ENCODE measurements at regions not wholly inside any gene's neighbourhood (a gene's known extent, or its start where the extent isn't known, plus 50 kb on each side); places are given as distances from the start of the nearest gene placed in this dataset.

DNA sequence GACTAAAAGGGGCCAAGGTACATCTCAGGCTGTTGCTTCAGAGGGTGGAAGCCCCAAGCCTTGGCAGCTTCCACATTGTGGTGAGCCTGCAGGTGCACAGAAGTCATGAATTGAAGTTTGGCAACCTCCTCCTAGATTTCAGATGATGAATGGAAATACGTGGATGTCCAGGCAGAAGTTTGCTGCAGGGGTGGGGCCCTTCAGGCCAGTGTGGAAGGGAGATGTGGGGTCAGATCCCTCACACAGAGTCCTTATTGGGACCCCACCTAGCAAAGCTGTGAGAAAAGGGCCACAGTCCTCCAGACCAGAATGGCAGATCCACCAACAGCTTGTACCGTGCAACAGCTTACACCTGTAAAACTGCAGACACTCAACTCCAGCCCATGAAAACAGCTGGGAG lies 67.4 kb upstream of the PTGS2 start:
- POLR2A ChIA-PET: no interaction called here
- Mint-ChIP-seq H3K4me1 (no peaks in the 10 kb centered on the region), H3K9me3 (peaks cover 10% of the 10 kb centered on the region), H3K27ac (no peak overlapping the region), H3K36me3 (ENCODE audit: low read depth) (no peaks in the 10 kb centered on the region), H3K4me3 (no peak overlapping the region), H3K27me3 (no peaks in the 10 kb centered on the region)
- CTCF ChIA-PET: no interaction called here
- TF ChIP-seq, protein P1, sequence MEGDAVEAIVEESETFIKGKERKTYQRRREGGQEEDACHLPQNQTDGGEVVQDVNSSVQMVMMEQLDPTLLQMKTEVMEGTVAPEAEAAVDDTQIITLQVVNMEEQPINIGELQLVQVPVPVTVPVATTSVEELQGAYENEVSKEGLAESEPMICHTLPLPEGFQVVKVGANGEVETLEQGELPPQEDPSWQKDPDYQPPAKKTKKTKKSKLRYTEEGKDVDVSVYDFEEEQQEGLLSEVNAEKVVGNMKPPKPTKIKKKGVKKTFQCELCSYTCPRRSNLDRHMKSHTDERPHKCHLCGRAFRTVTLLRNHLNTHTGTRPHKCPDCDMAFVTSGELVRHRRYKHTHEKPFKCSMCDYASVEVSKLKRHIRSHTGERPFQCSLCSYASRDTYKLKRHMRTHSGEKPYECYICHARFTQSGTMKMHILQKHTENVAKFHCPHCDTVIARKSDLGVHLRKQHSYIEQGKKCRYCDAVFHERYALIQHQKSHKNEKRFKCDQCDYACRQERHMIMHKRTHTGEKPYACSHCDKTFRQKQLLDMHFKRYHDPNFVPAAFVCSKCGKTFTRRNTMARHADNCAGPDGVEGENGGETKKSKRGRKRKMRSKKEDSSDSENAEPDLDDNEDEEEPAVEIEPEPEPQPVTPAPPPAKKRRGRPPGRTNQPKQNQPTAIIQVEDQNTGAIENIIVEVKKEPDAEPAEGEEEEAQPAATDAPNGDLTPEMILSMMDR (IDR thresholded peaks at IDR 0.05): no peak
- intact Hi-C loops (cut with micrococcal nuclease): no loop called here
- ATAC-seq (ENCODE audit: low read depth): no peak
- DNase-seq: no peak

DNA sequence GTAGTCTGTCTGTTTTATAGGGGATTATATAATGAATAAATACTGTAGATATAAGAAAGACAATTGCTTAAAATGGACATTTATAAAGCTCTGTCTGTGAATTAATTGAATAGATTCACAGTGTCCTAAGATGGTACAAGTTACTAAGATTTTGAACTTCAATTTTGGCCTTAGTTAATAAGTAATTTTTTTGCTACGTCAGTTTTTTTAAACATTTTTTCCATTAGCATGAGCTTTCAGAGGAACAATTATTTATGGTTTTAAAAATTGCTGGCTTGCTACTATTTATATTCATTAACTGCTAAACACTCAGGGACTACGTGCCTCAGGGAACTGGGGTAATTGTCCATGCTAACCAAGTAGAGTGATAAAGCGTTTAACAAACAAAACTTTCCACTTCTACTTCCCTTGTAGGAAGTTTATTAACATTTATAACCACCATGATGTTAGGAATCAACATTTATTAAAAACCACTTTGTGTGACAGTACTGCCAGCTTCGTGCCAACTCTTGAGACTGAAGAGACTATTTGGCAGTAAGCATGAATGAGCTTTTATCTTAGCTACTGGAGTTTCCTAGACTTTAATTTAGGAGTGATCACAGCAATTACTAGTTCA lies 65.4 kb upstream of the PTGS2 start:
- Mint-ChIP-seq H3K27me3 (no peaks in the 10 kb centered on the region), H3K4me3 (no peak overlapping the region), H3K4me1 (no peaks in the 10 kb centered on the region), H3K36me3 (ENCODE audit: low read depth) (no peaks in the 10 kb centered on the region), H3K27ac (no peak overlapping the region), H3K9me3 (peaks cover 10% of the 10 kb centered on the region)
- intact Hi-C loops (cut with micrococcal nuclease): no loop called here
- TF ChIP-seq, protein P1 (IDR thresholded peaks at IDR 0.05): no peak
- CTCF ChIA-PET: no interaction called here
- no peak for DNase-seq
- POLR2A ChIA-PET: no interaction called here
- ATAC-seq (ENCODE audit: low read depth): no peak

DNA sequence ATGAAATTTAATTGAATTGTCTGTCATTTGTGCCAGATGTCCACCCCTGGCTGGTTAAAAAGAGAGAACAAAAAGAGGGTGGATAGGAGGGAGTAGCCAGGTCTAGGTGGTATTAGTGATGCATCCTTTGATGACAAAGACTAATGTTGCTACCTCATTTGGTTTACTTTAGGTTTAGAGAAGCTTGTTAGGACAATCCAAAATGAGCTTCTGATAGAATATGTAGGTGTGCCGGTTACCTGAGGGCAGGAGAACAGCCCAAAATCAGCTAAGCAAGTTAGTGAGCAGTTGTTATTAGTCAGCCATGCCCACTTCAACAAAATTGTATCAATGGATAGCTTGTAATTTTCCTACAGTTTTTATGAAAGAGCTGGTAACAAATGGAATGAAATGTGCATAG lies 61.4 kb upstream of the PTGS2 start:
- TF ChIP-seq, protein P1 (IDR thresholded peaks at IDR 0.05): no peak
- no peak overlapping the region for H3K4me3 Mint-ChIP-seq
- no peak for ATAC-seq (ENCODE audit: low read depth)
- H3K27me3 Mint-ChIP-seq: no peaks in the 10 kb centered on the region
- no peaks in the 10 kb centered on the region for H3K9me3 Mint-ChIP-seq
- POLR2A ChIA-PET: no interaction called here
- no peaks in the 10 kb centered on the region for H3K4me1 Mint-ChIP-seq
- CTCF ChIA-PET: no interaction called here
- no peaks in the 10 kb centered on the region for H3K36me3 Mint-ChIP-seq (ENCODE audit: low read depth)
- intact Hi-C loops (cut with micrococcal nuclease): no loop called here
- no peak for DNase-seq
- no peak overlapping the region for H3K27ac Mint-ChIP-seq

DNA sequence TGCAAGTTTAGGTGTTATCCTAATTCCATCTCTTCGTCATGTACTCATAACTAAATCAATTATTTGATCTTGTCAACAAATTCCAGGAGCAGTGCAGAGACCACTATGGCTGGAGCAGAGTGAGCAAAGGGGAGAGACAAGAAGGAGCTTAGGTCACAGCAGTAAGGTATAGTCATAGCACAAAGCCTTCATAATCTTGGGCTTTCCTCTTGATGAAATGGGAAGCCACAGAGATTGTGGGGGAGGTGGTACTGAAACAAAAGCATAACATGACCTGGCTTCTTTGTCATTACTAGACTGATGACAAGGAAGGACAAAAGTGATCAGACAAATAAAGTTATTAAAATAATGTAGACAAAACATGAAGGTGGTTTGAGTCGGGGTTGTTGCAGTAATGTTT lies 60.1 kb upstream of the PTGS2 start:
- Mint-ChIP-seq H3K9me3 (no peaks in the 10 kb centered on the region), H3K27me3 (no peaks in the 10 kb centered on the region), H3K36me3 (ENCODE audit: low read depth) (no peaks in the 10 kb centered on the region), H3K4me3 (no peak overlapping the region), H3K27ac (no peak overlapping the region), H3K4me1 (no peaks in the 10 kb centered on the region)
- intact Hi-C loops (cut with micrococcal nuclease): no loop called here
- TF ChIP-seq, protein P1 (IDR thresholded peaks at IDR 0.05): no peak
- DNase-seq: no peak
- CTCF ChIA-PET: no interaction called here
- POLR2A ChIA-PET: no interaction called here
- no peak for ATAC-seq (ENCODE audit: low read depth)

DNA sequence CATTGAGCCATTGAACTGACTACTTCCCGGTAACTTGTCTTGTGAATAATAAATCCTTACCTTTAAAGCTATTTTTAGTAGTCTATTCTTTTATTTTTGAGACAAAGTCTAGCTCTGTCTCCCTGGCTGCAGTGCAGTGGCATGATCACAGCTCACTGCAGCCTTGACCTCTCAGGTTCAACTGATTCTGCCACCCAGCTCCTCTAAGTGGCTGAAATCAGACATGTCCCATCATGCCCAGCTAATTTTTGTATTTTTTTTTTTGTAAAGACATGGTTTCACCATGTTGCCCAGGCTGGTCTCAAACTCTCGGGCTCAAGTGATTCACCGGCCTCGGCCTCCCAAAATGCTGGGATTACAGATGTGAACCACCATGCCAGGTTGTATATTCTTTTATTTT lies 59.3 kb upstream of the PTGS2 start:
- ATAC-seq (ENCODE audit: low read depth) (no peak), DNase-seq (no peak)
- Mint-ChIP-seq H3K27me3 (no peaks in the 10 kb centered on the region), H3K9me3 (no peaks in the 10 kb centered on the region), H3K4me3 (no peak overlapping the region), H3K4me1 (no peaks in the 10 kb centered on the region), H3K27ac (no peak overlapping the region), H3K36me3 (ENCODE audit: low read depth) (no peaks in the 10 kb centered on the region)
- CTCF ChIA-PET: no interaction called here
- TF ChIP-seq, protein P1 (IDR thresholded peaks at IDR 0.05): no peak
- POLR2A ChIA-PET: no interaction called here
- intact Hi-C loops (cut with micrococcal nuclease): no loop called here
